Neural cell (in vitro differentiated cells): ENCODE measurements at regions not wholly inside any gene's neighbourhood (a gene's known extent, or its start where the extent isn't known, plus 50 kb on each side); places are given as distances from the start of the nearest gene placed in this dataset.
"Not testable (repeated sequence)": the region's sequence is repeated elsewhere in the genome, so short reads cannot be mapped to it uniquely, and the experiment has no call there.

Source experiments
- EZH2 ChIP-seq: fragments of 200-600, 300-800 bp; shearing (Covaris generic), sonication (generic); IDR thresholded peaks from 2 replicates; pipeline ENCODE4 v1.6.1; 2014; ENCODE audit warnings: antibody characterized with exemption, low read length, borderline replicate concordance, mild to moderate bottlenecking; ENCODE audit not compliant: insufficient read depth, poor library complexity, severe bottlenecking
- POLR2AphosphoS5 ChIP-seq: IDR thresholded peaks from 2 replicates; pipeline ENCODE4 v1.6.1; 2012
- RAD21 ChIP-seq: fragments of 450-650 bp; conservative IDR thresholded peaks from 2 replicates; pipeline ENCODE4 v1.6.1; 2014; ENCODE audit warnings: antibody characterized with exemption, mild to moderate bottlenecking, moderate library complexity
- REST ChIP-seq: IDR thresholded peaks from 2 replicates; pipeline ENCODE4 v1.6.1; 2012; ENCODE audit warnings: borderline replicate concordance
- TF ChIP-seq, protein P1 (sequence below): fragments of 450-650 bp; IDR thresholded peaks from 2 replicates; pipeline ENCODE4 v1.5.1; 2014; ENCODE audit warnings: antibody characterized with exemption, mild to moderate bottlenecking, moderate library complexity; ENCODE audit not compliant: poor library complexity, severe bottlenecking

DNA sequence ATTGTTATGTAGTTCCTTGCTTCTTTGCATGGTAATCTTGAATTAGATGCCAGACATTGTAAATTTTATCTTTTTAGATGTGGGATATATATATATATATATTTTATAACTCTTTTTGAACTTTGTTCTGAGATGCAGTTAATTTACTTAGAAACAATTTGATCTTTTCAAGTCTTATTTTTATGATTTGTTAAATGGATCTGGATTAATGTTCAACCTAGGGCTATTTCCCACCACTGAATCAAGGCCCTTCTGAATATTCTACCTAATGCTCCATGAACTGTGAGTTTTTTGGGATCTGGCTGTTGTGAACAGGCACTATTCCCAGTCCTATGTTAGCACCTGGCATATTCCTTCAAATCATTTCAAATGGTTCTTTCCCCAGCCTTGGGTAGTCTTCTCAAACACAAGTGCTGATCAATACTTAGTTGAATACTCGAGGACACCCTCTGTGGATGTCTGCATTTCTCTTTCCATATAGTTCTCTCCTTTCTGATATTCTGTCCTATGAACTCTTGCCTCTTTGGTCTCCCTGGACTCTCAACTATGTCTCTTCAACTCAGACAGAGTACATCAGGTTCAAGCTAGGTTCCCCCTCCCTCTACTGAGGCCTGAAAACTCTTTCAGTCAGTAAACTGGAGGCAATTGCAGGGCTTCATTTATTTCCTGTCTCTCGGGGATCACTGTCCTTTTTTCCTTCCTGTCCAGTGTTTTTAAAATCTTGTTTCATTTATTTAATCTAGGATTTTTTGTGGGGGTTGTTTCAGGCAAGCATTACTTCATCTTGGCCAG lies 1538.1 kb downstream of the KHDRBS2 start:
- TF ChIP-seq, protein P1, sequence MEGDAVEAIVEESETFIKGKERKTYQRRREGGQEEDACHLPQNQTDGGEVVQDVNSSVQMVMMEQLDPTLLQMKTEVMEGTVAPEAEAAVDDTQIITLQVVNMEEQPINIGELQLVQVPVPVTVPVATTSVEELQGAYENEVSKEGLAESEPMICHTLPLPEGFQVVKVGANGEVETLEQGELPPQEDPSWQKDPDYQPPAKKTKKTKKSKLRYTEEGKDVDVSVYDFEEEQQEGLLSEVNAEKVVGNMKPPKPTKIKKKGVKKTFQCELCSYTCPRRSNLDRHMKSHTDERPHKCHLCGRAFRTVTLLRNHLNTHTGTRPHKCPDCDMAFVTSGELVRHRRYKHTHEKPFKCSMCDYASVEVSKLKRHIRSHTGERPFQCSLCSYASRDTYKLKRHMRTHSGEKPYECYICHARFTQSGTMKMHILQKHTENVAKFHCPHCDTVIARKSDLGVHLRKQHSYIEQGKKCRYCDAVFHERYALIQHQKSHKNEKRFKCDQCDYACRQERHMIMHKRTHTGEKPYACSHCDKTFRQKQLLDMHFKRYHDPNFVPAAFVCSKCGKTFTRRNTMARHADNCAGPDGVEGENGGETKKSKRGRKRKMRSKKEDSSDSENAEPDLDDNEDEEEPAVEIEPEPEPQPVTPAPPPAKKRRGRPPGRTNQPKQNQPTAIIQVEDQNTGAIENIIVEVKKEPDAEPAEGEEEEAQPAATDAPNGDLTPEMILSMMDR = not testable (repeated sequence)
- not testable (repeated sequence) for TF ChIP-seq RAD21, EZH2, POLR2AphosphoS5, REST
